ENCODE measurements at regions not wholly inside any gene's neighbourhood (a gene's known extent, or its start where the extent isn't known, plus 50 kb on each side); places are given as distances from the start of the nearest gene placed in this dataset.

GRCh38 chr21:39095681-39096080, 87.6 kb downstream of the PSMG1 start:
- TF ChIP-seq, protein P1, sequence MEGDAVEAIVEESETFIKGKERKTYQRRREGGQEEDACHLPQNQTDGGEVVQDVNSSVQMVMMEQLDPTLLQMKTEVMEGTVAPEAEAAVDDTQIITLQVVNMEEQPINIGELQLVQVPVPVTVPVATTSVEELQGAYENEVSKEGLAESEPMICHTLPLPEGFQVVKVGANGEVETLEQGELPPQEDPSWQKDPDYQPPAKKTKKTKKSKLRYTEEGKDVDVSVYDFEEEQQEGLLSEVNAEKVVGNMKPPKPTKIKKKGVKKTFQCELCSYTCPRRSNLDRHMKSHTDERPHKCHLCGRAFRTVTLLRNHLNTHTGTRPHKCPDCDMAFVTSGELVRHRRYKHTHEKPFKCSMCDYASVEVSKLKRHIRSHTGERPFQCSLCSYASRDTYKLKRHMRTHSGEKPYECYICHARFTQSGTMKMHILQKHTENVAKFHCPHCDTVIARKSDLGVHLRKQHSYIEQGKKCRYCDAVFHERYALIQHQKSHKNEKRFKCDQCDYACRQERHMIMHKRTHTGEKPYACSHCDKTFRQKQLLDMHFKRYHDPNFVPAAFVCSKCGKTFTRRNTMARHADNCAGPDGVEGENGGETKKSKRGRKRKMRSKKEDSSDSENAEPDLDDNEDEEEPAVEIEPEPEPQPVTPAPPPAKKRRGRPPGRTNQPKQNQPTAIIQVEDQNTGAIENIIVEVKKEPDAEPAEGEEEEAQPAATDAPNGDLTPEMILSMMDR (IDR thresholded peaks at IDR 0.05; ENCODE audit: low read depth, low read length): no peak
- TF ChIP-seq POLR2A (IDR thresholded peaks at IDR 0.05; ENCODE audit: extremely low read depth, insufficient read length): no peak
